Endometrium (tissue), 2 donors: ENCODE measurements at regions not wholly inside any gene's neighbourhood (a gene's known extent, or its start where the extent isn't known, plus 50 kb on each side); places are given as distances from the start of the nearest gene placed in this dataset.
A peak's percentile ranks its signal among the peaks of the same experiment; 100 is the strongest.
"Not testable (repeated sequence)": the region's sequence is repeated elsewhere in the genome, so short reads cannot be mapped to it uniquely, and the experiment has no call there.

ENCODE experiments used
- FAIRE-seq: peaks from 2 replicates; lab custom pipeline; 2012; peaks lifted over from hg19 to GRCh38; lab: Jason Lieb, UNC
- donor health status: control.
- donor health status: control.

- FAIRE-seq: not testable (repeated sequence)
These were observed 322.5 kb upstream of the KCND2 start for GRCh38 chr7:119950390-119951041.

GRCh38 chr7:119951614-119952013 lies 321.4 kb upstream of the KCND2 start:
- FAIRE-seq: not testable (repeated sequence)

- no peak for FAIRE-seq
These were observed 315.6 kb upstream of the KCND2 start for GRCh38 chr7:119957335-119957734.

- FAIRE-seq: no peak
These were observed 313.2 kb upstream of the KCND2 start for GRCh38 chr7:119959811-119960210.

GRCh38 chr7:119963654-119964053 lies 309.3 kb upstream of the KCND2 start:
- no peak for FAIRE-seq

- FAIRE-seq: no peak
These were observed 308.9 kb upstream of the KCND2 start for GRCh38 chr7:119964065-119964464.

- no peak for FAIRE-seq
These were observed 308.0 kb upstream of the KCND2 start for GRCh38 chr7:119964788-119965542.

GRCh38 chr7:119967221-119967620 lies 305.8 kb upstream of the KCND2 start:
- FAIRE-seq: no peak

GRCh38 chr7:119968411-119968810 lies 304.6 kb upstream of the KCND2 start:
- FAIRE-seq: not testable (repeated sequence)

GRCh38 chr7:119969054-119969453 lies 303.9 kb upstream of the KCND2 start:
- FAIRE-seq: no peak

GRCh38 chr7:119969763-119970162 lies 303.2 kb upstream of the KCND2 start:
- no peak for FAIRE-seq

- no peak for FAIRE-seq
These were observed 298.0 kb upstream of the KCND2 start for GRCh38 chr7:119974972-119975371.

- FAIRE-seq: no peak
These were observed 290.1 kb upstream of the KCND2 start for GRCh38 chr7:119982884-119983283.

- FAIRE-seq: no peak
These were observed 289.5 kb upstream of the KCND2 start for GRCh38 chr7:119983468-119983867.

- FAIRE-seq: no peak
These were observed 288.7 kb upstream of the KCND2 start for GRCh38 chr7:119984247-119984646.

GRCh38 chr7:119988401-119988800 lies 284.6 kb upstream of the KCND2 start:
- FAIRE-seq: no peak

GRCh38 chr7:119994928-119995327 lies 278.0 kb upstream of the KCND2 start:
- FAIRE-seq: no peak

- peak; percentile 23 for FAIRE-seq
These were observed 276.3 kb upstream of the KCND2 start for GRCh38 chr7:119996634-119997033.

- no peak for FAIRE-seq
These were observed 273.1 kb upstream of the KCND2 start for GRCh38 chr7:119999738-120000475.

GRCh38 chr7:120005720-120006119 lies 267.3 kb upstream of the KCND2 start:
- no peak for FAIRE-seq

GRCh38 chr7:120014301-120014700 lies 258.7 kb upstream of the KCND2 start:
- not testable (repeated sequence) for FAIRE-seq

- no peak for FAIRE-seq
These were observed 258.0 kb upstream of the KCND2 start for GRCh38 chr7:120014925-120015465.

GRCh38 chr7:120021085-120021484 lies 251.9 kb upstream of the KCND2 start:
- FAIRE-seq: no peak
